Mucosa of descending colon (tissue), 3 donors: ENCODE measurements at regions not wholly inside any gene's neighbourhood (a gene's known extent, or its start where the extent isn't known, plus 50 kb on each side); places are given as distances from the start of the nearest gene placed in this dataset.
A peak's percentile ranks its signal among the peaks of the same experiment; 100 is the strongest.

Source experiments
- ATAC-seq: fragments of 200-7000 bp; cut with Tn5 transposase; one replicate; pipeline ENCODE4 v1.9.1; 2020; ENCODE audit warnings: mild to moderate bottlenecking, moderate library complexity
- DNase-seq, 3 donors: peaks; one replicate each; pipeline ENCODE4 v3.0.0-alpha.2; 2020
- H3K36me3 ChIP-seq: fragments of 200-600 bp; one replicate; pipeline ENCODE4 v1.8.0; 2021; ENCODE audit warnings: low read depth, mild to moderate bottlenecking
- H3K4me1 ChIP-seq: fragments of 200-600 bp; one replicate; pipeline ENCODE4 v1.8.0; 2021; ENCODE audit warnings: low read depth, mild to moderate bottlenecking
- H3K4me3 ChIP-seq: fragments of 200-600 bp; one replicate; pipeline ENCODE4 v1.8.0; 2021; ENCODE audit warnings: mild to moderate bottlenecking
- H3K9me3 ChIP-seq: fragments of 200-600 bp; one replicate; pipeline ENCODE4 v1.8.0; 2021; ENCODE audit warnings: mild to moderate bottlenecking
- CTCF ChIP-seq: fragments of 200-600 bp; IDR thresholded peaks from one replicate; pipeline ENCODE4 v1.8.0; 2022; ENCODE audit warnings: antibody characterized with exemption, mild to moderate bottlenecking
- intact Hi-C, 2 donors: fragments of 100-400 bp; cut with DNase I in 1 of 2; cut with micrococcal nuclease in 1 of 2; formaldehyde crosslinking; loops; one replicate each; pipeline versions ENCODE4 v1.11.0 to v1.11.1; 2022; cut with DNase I, micrococcal nuclease
- donor health status: DM: no; HTN: no; CAD: no; lungs with moderate emphysema.
- donor health status: DM: no; HTN: no; CAD: no.
- donor health status: DM: no; HTN: yes; CAD: no.

- H3K36me3 ChIP-seq = no peaks in the 10 kb centered on the region
- intact Hi-C loops = no loop called here
- no peaks in the 10 kb centered on the region for H3K9me3 ChIP-seq
- ATAC-seq (peak; percentile 47), DNase-seq (peak in 1 of 3 donors; percentile 3)
- H3K4me1 ChIP-seq = peaks cover 3% of the 10 kb centered on the region
- no peak overlapping the region for H3K4me3 ChIP-seq
- TF ChIP-seq CTCF = no peak
Measured at GRCh38 chr1:63128556-63128955, 193.8 kb upstream of the FOXD3 start.

DNA sequence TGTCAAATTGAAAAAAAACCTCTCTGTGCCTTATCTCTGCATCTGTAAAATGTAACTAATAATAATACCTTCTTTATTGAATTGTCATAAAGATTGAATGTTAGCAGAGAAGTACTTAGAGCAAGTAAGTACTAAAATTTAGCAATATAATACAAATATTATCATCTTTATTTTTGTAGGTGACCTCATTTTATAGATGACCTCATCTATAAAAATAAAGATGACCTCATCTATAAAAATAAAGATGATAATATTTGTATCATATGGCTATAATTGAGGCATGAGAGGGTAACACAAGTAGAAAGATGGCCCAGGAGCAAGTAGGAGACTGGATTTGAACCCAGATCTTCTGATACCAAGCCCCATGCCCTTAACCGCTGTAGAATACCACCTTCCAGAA, 193.2 kb upstream of the FOXD3 start:
- Histone ChIP-seq H3K4me1 (peaks cover 3% of the 10 kb centered on the region), H3K36me3 (no peaks in the 10 kb centered on the region), H3K9me3 (no peaks in the 10 kb centered on the region), H3K4me3 (no peak overlapping the region)
- DNase-seq (no peak), ATAC-seq (no peak)
- no peak for TF ChIP-seq CTCF
- intact Hi-C loops = no loop called here

DNA sequence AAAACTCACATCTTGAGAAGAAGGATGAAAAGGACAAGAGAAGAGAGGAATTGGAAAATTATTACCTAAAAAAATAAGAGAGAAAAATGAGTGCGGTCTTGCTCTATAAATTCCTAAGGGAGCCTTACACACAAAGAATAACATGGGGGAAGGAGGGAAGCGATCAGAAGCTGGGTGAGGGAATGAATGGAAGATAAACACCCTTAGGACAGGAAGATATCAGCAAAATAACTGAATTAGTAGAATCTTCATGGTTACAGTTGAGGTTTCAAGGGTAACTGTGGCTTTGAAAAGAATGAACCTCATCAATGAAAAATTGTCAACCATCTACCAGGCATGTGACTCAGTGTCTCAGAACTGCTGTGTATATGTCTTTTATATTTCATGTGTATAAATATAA, 192.5 kb upstream of the FOXD3 start:
- no peak for TF ChIP-seq CTCF
- Histone ChIP-seq H3K4me3 (no peak overlapping the region), H3K9me3 (no peaks in the 10 kb centered on the region), H3K4me1 (peaks cover 3% of the 10 kb centered on the region), H3K36me3 (no peaks in the 10 kb centered on the region)
- DNase-seq (no peak), ATAC-seq (no peak)
- intact Hi-C loops = no loop called here

- intact Hi-C loops = no loop called here
- Histone ChIP-seq H3K9me3 (no peaks in the 10 kb centered on the region), H3K4me1 (no peaks in the 10 kb centered on the region), H3K36me3 (no peaks in the 10 kb centered on the region), H3K4me3 (no peak overlapping the region)
- DNase-seq (no peak), ATAC-seq (no peak)
- no peak for TF ChIP-seq CTCF
Measured at GRCh38 chr1:63134501-63135173, 187.7 kb upstream of the FOXD3 start.

- ATAC-seq (no peak), DNase-seq (no peak)
- Histone ChIP-seq H3K4me1 (no peaks in the 10 kb centered on the region), H3K36me3 (no peaks in the 10 kb centered on the region), H3K9me3 (no peaks in the 10 kb centered on the region), H3K4me3 (no peak overlapping the region)
- TF ChIP-seq CTCF = no peak
- intact Hi-C loops = no loop called here
Measured at GRCh38 chr1:63135174-63135512, 187.2 kb upstream of the FOXD3 start.

DNA sequence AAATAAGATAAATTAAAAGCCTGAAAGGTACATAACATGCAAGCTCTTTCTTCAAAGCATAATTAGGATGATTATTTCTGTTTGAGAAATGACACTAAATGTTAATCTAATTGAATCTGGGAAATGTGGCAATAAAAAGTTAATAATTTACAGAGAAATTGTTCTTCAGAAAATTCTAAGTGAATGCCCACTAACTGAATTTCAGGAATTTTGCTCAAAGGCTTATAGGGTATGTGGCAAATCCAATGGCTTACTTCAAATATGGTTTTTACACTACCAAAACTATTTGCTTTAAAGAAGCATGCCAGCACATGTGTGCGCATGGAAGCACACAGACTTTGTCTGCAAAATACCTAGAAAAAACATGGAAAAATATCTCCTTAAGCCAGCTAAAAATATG, 186.6 kb upstream of the FOXD3 start:
- intact Hi-C loops = no loop called here
- no peaks in the 10 kb centered on the region for H3K36me3 ChIP-seq
- no peak for ATAC-seq

More for the DNA sequence above, 186.6 kb upstream of the FOXD3 start:
- no peak for DNase-seq
- H3K9me3 ChIP-seq = no peaks in the 10 kb centered on the region
- no peak for TF ChIP-seq CTCF
- no peak overlapping the region for H3K4me3 ChIP-seq
- H3K4me1 ChIP-seq = no peaks in the 10 kb centered on the region
